ENCODE measurements at regions not wholly inside any gene's neighbourhood (a gene's known extent, or its start where the extent isn't known, plus 50 kb on each side); places are given as distances from the start of the nearest gene placed in this dataset.

GRCh38 chr18:41043876-41044275 lies 911.2 kb upstream of the PIK3C3 start:
- TF ChIP-seq POLR2A (IDR thresholded peaks at IDR 0.05), result no peak
- no peak for TF ChIP-seq CTCF (IDR thresholded peaks at IDR 0.05)
